Cerebellar cortex (tissue), 1 donor: ENCODE measurements at regions not wholly inside any gene's neighbourhood (a gene's known extent, or its start where the extent isn't known, plus 50 kb on each side); places are given as distances from the start of the nearest gene placed in this dataset.
A peak's percentile ranks its signal among the peaks of the same experiment; 100 is the strongest.

Experiments
- DNase-seq: peaks from one replicate; pipeline ENCODE4 v3.0.0-alpha.2; 2015; ENCODE audit warnings: low spot score

DNA sequence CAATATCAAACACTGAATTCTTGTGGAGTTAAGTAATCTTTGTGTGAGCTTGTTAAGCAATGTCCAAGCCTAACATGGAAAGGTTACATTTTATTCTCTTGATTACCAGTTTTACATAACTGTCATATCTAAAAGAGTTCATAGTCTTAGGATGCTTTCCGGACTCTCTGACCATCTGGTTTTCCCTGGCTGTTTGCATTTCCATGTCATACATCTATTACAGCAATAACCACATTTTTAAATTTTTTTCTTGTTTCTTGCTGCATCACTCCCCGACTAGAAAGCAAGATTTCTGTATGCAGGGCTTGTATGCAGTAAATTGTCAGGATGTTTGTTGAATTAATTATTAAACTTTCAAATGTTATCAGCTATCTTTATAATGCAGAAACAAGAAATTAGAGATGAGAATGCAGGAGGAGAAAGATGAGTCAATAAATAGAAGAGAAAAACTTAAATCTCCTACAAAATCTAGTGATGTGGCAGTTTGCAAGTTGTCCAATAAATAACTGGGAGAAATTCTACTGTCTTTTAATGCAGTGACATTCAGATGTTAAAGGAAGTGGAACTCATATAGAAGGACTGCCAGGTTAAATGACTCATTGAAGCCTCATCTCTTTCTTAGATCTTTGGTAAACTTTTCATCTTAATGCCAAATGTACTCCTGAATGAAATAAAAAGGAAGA, 179.6 kb upstream of the SGCD start:
- DNase-seq = no peak

DNA sequence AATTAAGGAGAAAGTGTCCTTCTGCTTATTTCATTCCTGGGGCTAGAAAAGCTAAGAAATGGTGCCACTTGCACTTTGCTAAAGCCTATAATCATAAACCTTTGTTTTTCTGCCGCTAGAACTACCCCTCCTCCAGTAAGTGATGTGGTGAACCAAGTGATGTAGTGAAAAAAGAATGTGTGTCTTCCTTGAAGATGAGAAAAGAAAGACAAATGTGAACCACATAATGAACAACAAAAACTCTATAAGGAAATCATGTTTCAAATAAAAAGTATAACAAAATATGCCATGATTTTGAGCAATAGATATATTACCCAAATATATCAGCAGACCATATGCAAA, 179.0 kb upstream of the SGCD start:
- DNase-seq = no peak

GRCh38 chr5:156148301-156148700, 178.7 kb upstream of the SGCD start:
- no peak for DNase-seq

DNA sequence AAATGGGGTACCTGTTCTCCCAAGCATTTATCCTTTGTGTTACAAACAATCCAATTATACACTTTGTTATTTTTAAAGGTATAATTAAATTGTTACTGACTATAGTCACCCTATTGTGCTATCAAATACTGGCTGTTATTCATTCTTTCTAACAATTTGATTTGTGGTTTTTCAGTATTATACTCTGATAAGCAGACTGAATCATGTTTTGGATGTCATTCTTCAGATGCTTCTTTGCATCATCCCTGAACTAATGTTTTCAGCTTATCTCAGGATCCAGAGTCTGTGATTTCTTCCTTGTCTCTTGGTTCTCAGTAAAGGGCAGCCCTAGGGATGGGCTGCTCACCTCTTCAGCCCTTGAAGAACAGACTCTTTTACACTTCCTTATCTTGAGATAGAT, 177.8 kb upstream of the SGCD start:
- DNase-seq = no peak

- DNase-seq = no peak
These were observed 173.4 kb upstream of the SGCD start for GRCh38 chr5:156153602-156154001.

DNA sequence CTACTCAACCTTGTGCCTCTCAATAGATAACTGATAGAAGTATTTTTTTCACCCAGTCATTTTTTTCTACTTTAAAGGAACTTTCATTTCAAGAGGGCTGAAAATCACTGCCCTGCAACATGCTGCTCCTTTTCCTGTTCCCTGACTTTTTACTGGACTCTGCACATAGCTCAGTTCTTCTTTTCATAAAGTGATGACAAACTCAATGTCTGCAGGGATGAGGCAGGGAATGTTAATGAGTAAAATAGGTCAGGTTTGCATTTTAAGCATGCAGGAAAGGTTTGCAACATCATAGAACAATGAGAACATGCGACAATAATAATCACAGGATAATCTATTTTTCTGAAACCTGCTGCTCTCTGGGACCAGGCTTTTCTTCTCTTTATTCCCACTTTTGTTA, 172.2 kb upstream of the SGCD start:
- DNase-seq = no peak

- no peak for DNase-seq
These were observed 171.4 kb upstream of the SGCD start for GRCh38 chr5:156155598-156155997.

GRCh38 chr5:156164306-156164705, 162.7 kb upstream of the SGCD start:
- DNase-seq = no peak

- no peak for DNase-seq
These were observed 157.5 kb upstream of the SGCD start for GRCh38 chr5:156169495-156169894.

DNA sequence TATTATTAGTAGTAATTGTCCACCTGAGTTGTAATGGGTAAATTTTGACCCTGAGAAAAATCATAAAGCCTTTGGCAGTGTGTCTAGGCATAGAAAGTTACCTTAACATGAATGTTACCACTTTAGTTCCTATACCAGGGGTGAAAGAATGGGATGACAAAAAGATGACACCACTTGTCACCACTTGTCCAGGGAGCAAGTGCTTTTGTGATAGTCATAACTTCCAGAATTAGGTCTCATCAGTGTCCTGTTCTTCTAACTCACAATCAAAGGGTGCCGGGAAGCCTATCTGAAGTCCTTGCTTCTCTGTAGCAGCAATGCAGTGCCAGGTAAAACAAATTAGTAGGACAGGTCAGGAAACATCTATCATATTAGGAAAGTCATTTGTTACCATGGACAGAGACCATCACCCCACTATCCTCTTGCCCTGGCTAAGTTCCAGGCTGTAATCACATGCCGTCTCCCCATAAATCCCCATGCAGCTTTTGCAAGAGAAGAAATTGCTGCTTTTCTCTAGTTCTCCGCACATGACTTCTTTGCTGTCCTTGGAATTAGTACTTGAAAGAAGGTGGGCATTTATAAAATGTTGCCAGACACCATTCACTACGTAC, 156.5 kb upstream of the SGCD start:
- no peak for DNase-seq

- DNase-seq = no peak
These were observed 152.7 kb upstream of the SGCD start for GRCh38 chr5:156174225-156174624.

- DNase-seq = no peak
These were observed 148.8 kb upstream of the SGCD start for GRCh38 chr5:156178117-156178516.

- DNase-seq = no peak
These were observed 145.3 kb upstream of the SGCD start for GRCh38 chr5:156181656-156182055.

GRCh38 chr5:156182174-156182967, 144.6 kb upstream of the SGCD start:
- no peak for DNase-seq

GRCh38 chr5:156186760-156187159, 140.2 kb upstream of the SGCD start:
- DNase-seq = no peak

DNA sequence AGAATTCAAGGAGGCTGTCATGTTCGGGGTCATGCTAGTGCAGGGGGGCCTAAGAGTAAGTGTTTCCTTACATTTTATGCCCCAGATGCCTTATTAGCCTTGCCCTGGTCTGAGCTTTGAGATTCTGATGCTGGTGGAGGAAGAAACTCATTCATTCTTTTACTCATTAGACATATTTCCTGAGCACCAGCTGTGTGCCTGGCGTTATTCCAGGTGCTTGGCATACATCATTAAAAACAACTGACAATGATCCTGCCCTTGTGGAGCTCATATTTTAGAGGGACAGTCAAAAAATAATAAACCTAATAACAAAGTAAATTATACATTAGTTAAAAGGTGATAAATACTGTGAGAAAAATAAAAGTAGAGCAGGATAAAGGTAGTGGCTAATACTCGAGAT, 138.9 kb upstream of the SGCD start:
- DNase-seq = no peak

DNA sequence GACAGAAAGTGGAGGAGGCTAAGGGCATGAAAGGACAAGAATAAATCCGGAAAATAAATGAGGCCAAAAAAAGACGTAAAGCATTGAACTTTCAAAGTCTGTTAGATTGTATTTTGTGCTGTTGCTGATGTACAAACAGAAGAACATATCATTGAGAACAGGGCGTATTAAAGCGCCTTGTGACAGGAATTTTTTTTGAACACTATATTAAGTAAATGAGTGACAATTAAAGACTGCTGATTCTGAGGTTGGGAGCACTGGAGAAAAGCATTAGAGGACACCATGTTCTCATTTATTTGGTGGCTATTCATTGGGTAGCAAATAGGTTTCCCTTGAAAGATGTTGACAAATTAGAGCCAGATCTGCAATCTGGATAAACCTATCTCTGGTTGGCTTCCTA, 137.3 kb upstream of the SGCD start:
- DNase-seq = no peak

GRCh38 chr5:156191547-156191946, 135.4 kb upstream of the SGCD start:
- DNase-seq = no peak

DNA sequence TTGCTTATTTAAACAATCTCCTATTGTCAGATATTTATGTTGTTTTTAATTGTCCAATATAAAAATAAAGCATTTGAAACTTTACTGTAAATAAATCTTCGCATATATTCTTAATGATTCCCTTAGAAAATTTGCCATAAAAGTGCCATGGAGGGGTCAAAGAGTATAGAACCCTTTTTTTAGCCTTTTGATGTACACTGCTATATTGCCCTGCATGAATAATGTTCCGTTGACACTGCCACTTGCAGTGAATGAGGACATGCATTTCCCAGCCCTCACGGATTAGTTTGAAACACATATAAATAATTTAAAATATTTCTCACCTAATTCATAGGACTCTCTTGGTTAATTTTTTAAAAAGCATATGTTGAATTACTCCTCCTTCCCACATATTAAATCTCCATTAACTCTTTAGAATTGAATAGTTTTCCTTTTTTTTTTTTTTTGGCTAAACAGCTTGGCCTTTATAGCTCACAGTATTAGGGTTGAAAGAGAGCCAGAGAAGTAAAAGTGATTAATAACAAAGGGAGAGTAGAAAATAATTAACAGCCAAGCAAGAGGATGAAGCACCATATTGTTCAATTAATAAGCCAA, 129.8 kb upstream of the SGCD start:
- no peak for DNase-seq

- DNase-seq = no peak
These were observed 127.9 kb upstream of the SGCD start for GRCh38 chr5:156199045-156199444.

DNA sequence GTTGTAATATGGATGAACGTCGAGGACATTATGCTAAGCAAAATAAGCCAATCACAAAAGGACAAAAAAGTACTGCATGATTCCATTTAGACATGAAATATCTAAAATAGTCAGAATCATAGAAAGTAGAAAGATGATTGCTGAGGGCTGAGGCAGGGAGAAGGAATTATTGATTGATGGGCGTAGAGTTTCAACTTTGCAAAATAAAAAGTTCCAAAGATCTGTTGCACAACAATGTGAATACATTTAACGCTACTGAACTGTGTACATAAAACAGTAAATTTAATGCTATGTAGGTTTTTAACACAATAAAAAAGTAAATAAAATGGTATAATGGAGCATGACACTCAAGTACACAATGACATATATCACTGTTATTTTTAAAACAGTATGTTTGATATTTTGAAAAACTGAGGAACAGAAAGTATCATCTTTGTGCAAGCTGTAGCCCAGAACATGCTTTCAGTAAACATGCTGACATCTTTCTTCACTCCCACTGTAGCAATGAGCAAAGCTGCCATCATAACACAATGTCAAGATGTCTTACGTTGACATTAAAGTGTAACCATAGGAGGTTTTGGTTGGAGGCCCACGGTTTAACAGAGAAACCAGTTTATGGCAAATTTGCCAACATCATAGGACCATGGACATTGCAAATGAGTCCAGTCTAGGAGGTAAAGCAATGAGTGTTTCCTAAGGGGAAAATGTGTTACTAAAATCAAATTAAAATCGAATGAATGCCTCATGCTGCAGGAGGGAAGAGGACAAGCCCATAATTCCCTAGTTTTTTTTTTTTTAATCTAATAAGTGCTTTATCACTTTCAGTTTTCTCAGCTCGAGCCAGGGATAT, 125.8 kb upstream of the SGCD start:
- no peak for DNase-seq

DNA sequence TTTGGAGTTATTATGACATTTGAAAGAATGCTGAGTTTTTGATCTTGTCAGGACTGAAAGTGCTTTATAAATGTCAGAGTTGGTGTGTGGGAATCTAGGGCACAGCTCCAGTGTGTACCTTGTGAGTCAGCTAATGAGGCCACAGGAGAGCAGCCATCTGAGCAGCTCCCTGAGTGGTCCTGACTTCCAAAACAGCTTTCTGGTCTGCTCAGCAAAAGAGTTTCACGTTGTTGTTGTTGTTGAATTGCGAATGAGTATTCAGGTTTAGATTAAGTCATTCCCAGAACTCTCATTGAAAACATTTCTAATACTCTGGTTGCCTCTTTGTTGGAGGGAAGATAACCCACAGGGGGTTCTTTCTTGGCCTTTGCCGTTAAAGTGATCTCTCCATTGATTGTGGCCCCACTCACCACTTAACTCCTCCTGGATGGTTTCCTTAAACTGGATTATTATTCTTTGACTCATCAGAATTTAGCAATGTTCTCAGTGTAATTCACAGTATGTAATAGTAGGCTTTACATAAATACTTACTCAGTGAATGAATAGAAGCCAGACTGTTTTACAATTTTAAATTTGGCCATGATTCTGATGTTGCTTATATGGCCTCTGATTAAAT, 125.1 kb upstream of the SGCD start:
- DNase-seq = peak; percentile 3
